GM18519 (cell line): ENCODE measurements at regions not wholly inside any gene's neighbourhood (a gene's known extent, or its start where the extent isn't known, plus 50 kb on each side); places are given as distances from the start of the nearest gene placed in this dataset.

Experiments used
- ATAC-seq: cut with Tn5 transposase; IDR thresholded peaks from one replicate; pipeline ENCODE4 v1.9.1; 2021; ENCODE audit warnings: mild to moderate bottlenecking, moderate library complexity; ENCODE audit not compliant: unreplicated experiment, low FRiP score

DNA sequence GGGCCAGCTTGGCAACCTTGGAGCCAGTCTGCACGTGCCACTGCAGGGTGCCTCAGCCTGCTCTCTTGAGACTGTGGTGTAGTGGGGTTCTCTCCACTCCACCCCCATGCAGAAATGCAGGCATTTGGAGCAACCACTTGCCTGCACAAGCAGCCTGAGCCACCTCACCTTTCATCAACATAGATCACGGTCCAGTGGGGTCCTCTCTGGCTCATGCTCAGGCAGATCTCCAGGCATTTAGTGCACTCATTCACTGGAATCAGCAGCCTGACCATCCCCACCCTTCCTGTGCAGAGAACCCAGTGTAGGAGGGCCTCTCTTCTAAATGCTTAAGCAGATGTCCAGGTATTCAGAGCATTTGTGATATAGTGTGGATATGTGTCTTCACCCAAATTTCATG lies 2330.1 kb downstream of the PCDH9 start:
- no peak for ATAC-seq

DNA sequence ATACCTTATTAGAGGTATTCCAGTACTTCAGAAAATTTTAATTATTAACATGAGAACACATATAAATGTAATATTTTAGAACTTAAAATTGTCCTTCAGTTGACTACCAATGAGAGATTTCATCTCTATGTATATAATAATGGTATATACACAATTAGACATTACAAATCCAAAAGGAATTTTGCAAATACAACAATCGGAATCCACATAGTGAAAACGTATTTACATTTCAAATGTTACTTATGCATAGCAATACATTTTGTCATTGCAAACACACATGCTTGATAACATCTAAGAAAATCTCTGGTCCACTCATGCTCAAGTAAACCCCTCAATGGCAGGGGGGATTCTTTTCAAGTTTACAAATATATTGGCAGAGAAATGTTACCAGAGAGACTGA lies 2345.2 kb downstream of the PCDH9 start:
- ATAC-seq, result no peak

GRCh38 chr13:64877176-64877575 lies 2353.0 kb downstream of the PCDH9 start:
- no peak for ATAC-seq

- no peak for ATAC-seq
Observed at GRCh38 chr13:64871742-64872141, 2358.4 kb downstream of the PCDH9 start.

GRCh38 chr13:64869539-64869938 lies 2360.6 kb downstream of the PCDH9 start:
- no peak for ATAC-seq

- no peak for ATAC-seq
Observed at GRCh38 chr13:64867856-64868255, 2362.3 kb downstream of the PCDH9 start.

DNA sequence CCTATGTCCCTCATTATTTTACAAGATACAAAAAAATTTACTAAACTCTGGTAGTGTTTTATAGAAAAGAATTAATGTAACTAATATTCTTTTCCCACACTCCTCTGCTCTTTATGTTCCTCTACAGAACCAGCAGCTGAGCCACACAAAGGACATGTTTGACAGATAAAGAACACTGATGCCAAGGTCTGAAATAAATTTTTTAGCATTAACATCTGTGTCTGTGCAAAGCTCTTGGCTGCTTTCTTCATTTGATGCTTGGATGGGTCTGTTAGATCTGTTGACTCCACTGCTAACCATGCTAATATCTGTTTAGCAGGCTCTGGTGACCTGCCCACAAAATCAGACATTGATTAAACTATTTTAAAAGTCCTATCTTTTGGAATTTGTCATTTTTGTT lies 2363.8 kb downstream of the PCDH9 start:
- ATAC-seq, result no peak

DNA sequence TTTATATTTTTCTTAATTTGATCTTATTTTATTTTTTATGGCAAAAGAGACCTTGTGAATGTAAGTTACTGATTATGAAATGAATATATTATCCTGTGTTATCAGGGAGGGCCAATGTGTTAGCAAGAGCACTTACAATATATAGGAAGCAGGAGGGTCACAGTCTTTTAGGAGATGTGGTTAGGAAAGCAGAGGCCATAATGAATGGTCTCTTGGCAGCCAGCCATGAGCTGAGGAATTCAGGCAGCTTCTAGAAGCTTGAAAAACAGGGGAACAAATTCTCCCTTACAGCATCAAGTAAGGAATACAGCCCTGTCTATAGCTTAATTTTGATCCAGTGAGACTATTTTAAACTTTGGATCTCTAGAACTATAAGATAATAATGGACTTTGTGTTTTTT lies 2374.6 kb downstream of the PCDH9 start:
- ATAC-seq, result no peak

DNA sequence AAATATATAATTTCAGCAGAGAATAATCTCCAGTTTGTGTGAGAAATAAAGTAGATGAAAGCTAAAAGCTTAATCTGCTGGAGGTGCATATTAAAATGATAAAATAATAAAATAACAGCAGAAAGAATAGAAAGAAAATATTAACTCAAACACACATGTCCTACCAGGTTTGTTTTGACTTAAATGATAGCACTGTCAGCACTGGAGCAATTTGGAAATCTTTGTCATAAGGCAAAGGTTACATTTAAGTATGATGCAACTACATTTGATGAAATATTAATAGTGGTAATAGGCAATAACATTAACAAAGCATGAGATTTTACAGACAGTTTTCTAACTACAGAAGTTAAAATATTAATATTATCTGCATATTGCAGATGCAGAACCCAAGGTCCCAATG lies 2380.1 kb downstream of the PCDH9 start:
- ATAC-seq, result no peak

DNA sequence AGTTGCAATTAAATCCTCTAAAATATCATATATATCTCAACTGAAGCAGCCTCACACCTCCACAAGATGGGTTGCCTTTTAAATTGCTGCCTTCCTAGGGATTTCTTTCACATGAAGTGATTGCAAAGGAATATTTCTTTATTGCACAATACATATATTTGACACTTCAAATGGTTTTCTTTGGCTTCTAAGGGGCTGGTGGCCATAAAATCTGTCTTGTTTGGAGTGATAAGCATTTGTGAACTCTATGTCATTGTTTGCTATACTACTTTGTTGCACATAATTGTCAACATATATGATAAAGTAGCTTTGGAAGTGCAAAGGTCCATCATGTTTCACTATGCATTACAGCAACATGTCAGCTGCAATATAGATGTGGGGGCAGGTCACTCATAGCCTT lies 2380.9 kb downstream of the PCDH9 start:
- ATAC-seq, result no peak

DNA sequence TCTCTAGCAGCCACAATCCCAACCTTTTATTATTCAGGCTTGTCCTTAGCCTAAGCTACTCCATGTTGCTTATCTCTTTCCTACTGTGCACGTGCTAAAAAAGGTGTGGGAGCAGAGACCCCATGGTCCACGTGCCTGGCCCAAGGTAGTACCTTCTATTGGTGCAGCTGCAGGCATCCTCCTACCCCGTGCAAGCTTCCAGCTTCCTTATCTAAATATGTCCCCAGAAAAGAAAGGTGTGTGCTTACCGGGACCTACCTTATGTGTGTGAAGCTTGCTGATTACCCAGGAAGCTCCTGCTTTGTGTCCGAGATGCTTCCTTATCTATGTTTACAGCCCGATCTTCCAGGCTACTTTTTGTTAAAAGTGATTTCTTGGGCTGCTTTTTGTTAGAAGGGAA lies 2382.4 kb downstream of the PCDH9 start:
- no peak for ATAC-seq

DNA sequence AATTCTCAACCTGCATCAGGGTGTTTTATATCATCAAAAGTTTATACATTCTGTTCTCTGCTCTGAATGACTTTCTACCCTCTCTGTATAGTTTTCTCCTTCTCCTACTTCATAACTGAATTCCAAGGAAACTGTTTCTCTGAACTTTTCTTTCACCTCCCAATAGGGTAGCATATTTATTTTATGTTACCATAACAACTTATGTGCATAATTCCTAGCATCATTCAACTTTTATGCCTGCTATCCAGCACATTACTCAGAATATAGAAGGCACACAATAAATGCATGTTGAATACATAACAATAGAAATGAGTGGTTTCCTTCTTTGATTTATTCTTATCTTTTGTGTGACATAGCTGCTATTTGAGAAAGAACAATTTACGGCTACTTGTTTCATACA lies 2385.0 kb downstream of the PCDH9 start:
- no peak for ATAC-seq

GRCh38 chr13:64819081-64819480 lies 2411.1 kb downstream of the PCDH9 start:
- no peak for ATAC-seq

DNA sequence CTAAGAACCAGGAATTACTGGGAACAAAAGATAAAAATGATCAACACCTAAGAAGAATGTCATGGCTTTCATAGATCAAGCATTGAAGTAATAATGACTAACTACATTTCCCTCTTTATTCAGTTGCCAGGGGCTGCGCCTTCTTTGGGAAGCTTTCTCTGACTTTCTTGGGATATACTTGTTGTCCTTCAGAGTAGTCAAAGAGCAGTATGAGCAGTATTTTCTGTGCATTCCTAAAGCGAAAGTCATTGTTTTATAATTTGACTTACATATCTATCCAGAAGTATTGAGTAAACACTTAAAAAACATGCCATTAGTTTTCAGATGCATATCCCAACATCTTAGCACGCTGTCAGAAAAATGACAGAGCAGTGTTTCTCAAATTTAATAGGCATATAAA lies 2412.4 kb downstream of the PCDH9 start:
- no peak for ATAC-seq

DNA sequence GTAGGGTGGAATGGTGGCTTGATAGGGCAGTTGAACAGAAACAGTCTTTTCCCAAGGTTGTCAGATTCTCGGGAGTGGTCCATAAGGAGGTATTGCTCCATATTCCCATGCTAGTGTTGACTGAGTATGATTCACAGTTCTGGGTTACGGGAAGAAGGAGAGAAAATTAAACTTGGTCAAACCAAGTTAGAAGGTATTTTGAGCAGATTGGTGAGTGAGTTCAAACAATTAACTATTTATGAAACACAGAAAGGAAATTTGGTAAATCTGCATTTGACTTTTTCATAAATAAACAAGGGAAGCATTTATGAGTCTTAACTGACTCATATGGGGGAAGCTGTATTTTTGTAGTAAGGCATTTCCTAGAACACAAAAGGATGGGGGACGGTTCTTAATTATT lies 2419.4 kb downstream of the PCDH9 start:
- ATAC-seq, result no peak

GRCh38 chr13:64808704-64809103 lies 2421.4 kb downstream of the PCDH9 start:
- no peak for ATAC-seq

DNA sequence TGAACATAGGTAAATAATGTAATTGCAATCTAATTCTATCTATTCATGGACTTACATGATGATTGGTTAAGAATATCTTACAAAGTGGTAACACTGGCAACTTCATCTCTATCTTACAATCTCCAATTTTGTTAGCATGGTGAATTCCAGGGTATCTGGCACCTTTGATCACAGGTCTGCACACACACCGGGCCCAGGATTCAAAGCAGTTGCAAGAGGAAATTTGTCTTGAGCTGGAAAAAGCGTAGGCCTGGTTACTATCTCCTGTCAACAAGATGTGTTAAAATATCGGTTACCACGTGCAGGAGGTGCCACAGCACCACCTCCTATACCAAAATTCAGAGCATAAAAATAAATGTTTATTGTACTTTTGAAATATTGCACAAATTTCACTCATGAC lies 2428.4 kb downstream of the PCDH9 start:
- ATAC-seq, result no peak

DNA sequence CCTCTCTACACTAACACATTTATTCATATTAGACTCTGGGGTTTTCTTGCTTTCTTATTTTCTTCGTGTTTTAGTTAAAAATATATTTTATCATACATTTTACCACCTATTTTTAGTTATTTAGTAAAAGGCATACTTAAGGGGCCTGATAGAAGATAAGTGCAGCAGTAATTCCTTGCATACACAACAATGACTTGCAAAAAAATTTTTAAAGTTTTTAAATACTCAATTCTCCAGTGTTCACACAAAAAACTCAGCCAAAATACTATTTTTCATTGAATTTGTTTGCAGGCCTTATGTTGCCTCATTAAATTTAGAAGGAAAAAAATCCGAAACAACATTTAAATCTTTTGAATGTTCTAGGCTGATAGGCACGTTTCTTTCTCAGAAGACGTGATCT lies 2431.7 kb downstream of the PCDH9 start:
- ATAC-seq, result no peak

- no peak for ATAC-seq
Observed at GRCh38 chr13:64793592-64793991, 2436.5 kb downstream of the PCDH9 start.

DNA sequence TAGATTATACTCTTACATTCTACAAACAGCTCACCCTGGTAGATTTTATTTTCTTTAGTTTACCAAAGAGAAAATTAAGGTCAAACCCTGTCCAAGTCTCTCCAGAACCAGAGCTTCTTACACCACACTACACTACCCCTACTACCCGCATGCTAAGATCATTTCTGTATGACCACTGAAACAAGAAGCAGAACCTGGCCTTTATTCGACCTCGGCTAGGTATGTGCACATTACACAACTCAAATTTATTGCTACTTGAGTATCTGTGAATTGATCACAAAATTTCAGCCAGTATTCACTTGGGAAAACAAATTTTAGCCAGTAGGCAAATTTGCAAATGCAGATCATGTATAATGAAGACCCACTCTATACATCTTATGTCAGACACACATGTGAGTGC lies 2437.0 kb downstream of the PCDH9 start:
- ATAC-seq, result no peak

- ATAC-seq, result no peak
Observed at GRCh38 chr13:64791373-64791772, 2438.8 kb downstream of the PCDH9 start.

DNA sequence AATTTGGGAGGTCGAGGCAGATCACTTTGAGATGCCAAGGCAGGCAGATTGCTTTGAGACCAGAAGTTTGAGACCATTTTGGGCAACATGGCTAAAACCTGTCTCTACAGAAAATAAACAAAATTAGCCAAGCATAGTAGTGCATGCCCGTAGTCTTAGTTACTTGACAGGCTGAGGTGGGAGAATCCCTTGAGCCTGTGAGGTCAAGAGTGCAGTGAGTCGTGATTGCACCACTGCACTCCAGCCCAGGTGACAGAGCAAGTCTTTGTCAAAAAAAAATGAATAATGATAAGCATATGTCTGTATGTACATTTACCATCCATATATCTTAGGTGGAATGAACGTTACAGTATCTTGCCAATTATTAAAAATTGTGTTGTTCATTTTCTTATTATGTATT lies 2447.7 kb downstream of the PCDH9 start:
- ATAC-seq, result no peak

DNA sequence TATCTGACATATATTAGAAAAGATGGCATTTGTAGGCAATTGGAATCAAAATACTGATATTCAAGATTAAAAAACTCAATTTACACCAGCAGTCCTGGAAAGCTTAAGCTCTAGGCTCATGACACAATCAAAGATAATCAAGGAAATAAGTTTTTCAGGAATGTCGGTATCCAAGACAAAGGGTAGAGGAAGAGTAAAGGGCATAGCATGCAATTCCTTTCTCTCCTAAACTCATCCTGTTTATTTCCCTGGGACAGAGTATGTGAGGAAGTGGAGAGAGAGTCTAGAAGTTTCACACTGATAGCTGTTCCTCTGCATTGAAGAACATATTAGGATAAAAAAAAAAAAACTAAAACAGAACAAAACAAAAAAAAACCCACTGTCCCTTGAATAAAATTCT lies 2452.1 kb downstream of the PCDH9 start:
- ATAC-seq, result no peak

GRCh38 chr13:64774915-64775314 lies 2455.2 kb downstream of the PCDH9 start:
- no peak for ATAC-seq
